NCI-H774 (cell line): ENCODE measurements at regions not wholly inside any gene's neighbourhood (a gene's known extent, or its start where the extent isn't known, plus 50 kb on each side); places are given as distances from the start of the nearest gene placed in this dataset.
"Not testable (repeated sequence)": the region's sequence is repeated elsewhere in the genome, so short reads cannot be mapped to it uniquely, and the experiment has no call there.

ENCODE experiments used
- DNase-seq: peaks from one replicate; lab custom pipeline; 2025; lab: John Stamatoyannopoulos, UW

- no peak for DNase-seq
Measured at GRCh38 chr18:40258311-40258710, 1696.7 kb upstream of the PIK3C3 start.

GRCh38 chr18:40250236-40250635, 1704.8 kb upstream of the PIK3C3 start:
- DNase-seq: no peak

GRCh38 chr18:40249390-40250080, 1705.5 kb upstream of the PIK3C3 start:
- DNase-seq: no peak

GRCh38 chr18:40245612-40246011, 1709.4 kb upstream of the PIK3C3 start:
- not testable (repeated sequence) for DNase-seq

GRCh38 chr18:40243607-40244006, 1711.4 kb upstream of the PIK3C3 start:
- DNase-seq: no peak

- DNase-seq: no peak
Measured at GRCh38 chr18:40235836-40236235, 1719.2 kb upstream of the PIK3C3 start.

GRCh38 chr18:40235323-40235722, 1719.7 kb upstream of the PIK3C3 start:
- DNase-seq: no peak

GRCh38 chr18:40233931-40234616, 1721.0 kb upstream of the PIK3C3 start:
- DNase-seq: no peak

- no peak for DNase-seq
Measured at GRCh38 chr18:40222776-40223175, 1732.3 kb upstream of the PIK3C3 start.

GRCh38 chr18:40216856-40217255, 1738.2 kb upstream of the PIK3C3 start:
- no peak for DNase-seq

GRCh38 chr18:40215979-40216378, 1739.1 kb upstream of the PIK3C3 start:
- no peak for DNase-seq

GRCh38 chr18:40210696-40211095, 1744.3 kb upstream of the PIK3C3 start:
- DNase-seq: no peak

- no peak for DNase-seq
Measured at GRCh38 chr18:40208958-40209357, 1746.1 kb upstream of the PIK3C3 start.

GRCh38 chr18:40197711-40198110, 1757.3 kb upstream of the PIK3C3 start:
- no peak for DNase-seq

- no peak for DNase-seq
Measured at GRCh38 chr18:40186677-40187076, 1768.4 kb upstream of the PIK3C3 start.

- DNase-seq: no peak
Measured at GRCh38 chr18:40179729-40180461, 1775.1 kb upstream of the PIK3C3 start.

GRCh38 chr18:40168026-40168425, 1787.0 kb upstream of the PIK3C3 start:
- DNase-seq: no peak

- DNase-seq: no peak
Measured at GRCh38 chr18:40163254-40163653, 1791.8 kb upstream of the PIK3C3 start.

GRCh38 chr18:40160361-40160760, 1794.7 kb upstream of the PIK3C3 start:
- DNase-seq: no peak

GRCh38 chr18:40159141-40160017, 1795.7 kb upstream of the PIK3C3 start:
- DNase-seq: peak; percentile 87

GRCh38 chr18:40157120-40157519, 1797.9 kb upstream of the PIK3C3 start:
- no peak for DNase-seq

- no peak for DNase-seq
Measured at GRCh38 chr18:40152859-40153258, 1802.2 kb upstream of the PIK3C3 start.
